A549 (cell line): ENCODE measurements at regions not wholly inside any gene's neighbourhood (a gene's known extent, or its start where the extent isn't known, plus 50 kb on each side); places are given as distances from the start of the nearest gene placed in this dataset.

ENCODE experiments used
- ATAC-seq, 2 experiments: fragments of 200-7000 bp in 1 of 2; fragments of >200 bp in 1 of 2; cut with Nextera tagmentation in 1 of 2; cut with Tn5 transposase in 1 of 2; 3 replicates each; pipeline versions ENCODE4 v1.8.0 to v1.9.1; 2018 to 2020; ENCODE audit warnings: mild to moderate bottlenecking in 1 of 2, moderate library complexity in 1 of 2
- CTCF ChIA-PET: fragments of 300-600 bp; sonication (Branson Sonifier 250); formaldehyde crosslinking; extraction: SDS; loops from one replicate; lab custom pipeline; 2021; ENCODE audit warnings: antibody characterized with exemption, inconsistent platforms; lab: Yijun Ruan, JAX
- POLR2A ChIA-PET: fragments of 350-600 bp; formaldehyde crosslinking; extraction: SDS; loops from one replicate; lab custom pipeline; 2021; ENCODE audit warnings: antibody characterized with exemption, inconsistent platforms; lab: Yijun Ruan, JAX
- DNase-seq, 2 experiments: peaks; one replicate each; pipeline versions ENCODE4 v3.0.0 to v3.0.0-alpha.2; 2011 to 2016; ENCODE audit warnings: low read depth in 1 of 2, low spot score in 1 of 2
- FAIRE-seq: peaks from 2 replicates; lab custom pipeline; 2011; peaks lifted over from hg19 to GRCh38; lab: Jason Lieb, UNC
- H3K27ac ChIP-seq, 2 experiments: fragments of >200 bp; sonication (Bioruptor Twin); formaldehyde crosslinking; 3 replicates each; pipeline ENCODE4 v1.5.1; 2016 to 2017
- H3K4me1 ChIP-seq: fragments of >200 bp; sonication (Bioruptor Twin); formaldehyde crosslinking; 3 replicates; pipeline ENCODE4 v1.6.1; 2016
- H3K4me2 ChIP-seq: fragments of >200 bp; sonication (Bioruptor Twin); formaldehyde crosslinking; 3 replicates; pipeline ENCODE4 v1.6.1; 2016
- H3K4me3 ChIP-seq: fragments of >200 bp; sonication (Bioruptor Twin); formaldehyde crosslinking; 3 replicates; pipeline ENCODE4 v1.5.1; 2016
- H3K9me3 ChIP-seq: fragments of >200 bp; sonication (Bioruptor Twin); formaldehyde crosslinking; 3 replicates; pipeline ENCODE4 v1.6.1; 2016
- CBX2 ChIP-seq: fragments of 200-600 bp; sonication (generic); IDR thresholded peaks from 2 replicates; pipeline ENCODE4 v1.6.1; 2016; ENCODE audit warnings: low read depth, mild to moderate bottlenecking, borderline replicate concordance
- CBX8 ChIP-seq: fragments of 200-600 bp; sonication (generic); IDR thresholded peaks from 2 replicates; pipeline ENCODE4 v1.6.1; 2016
- CEBPB ChIP-seq, 2 experiments: fragments of >200 bp in 1 of 2; sonication (Bioruptor Twin) in 1 of 2; formaldehyde crosslinking in 1 of 2; IDR thresholded peaks; 2 replicates each; pipeline ENCODE4 v1.6.1; 2012 to 2016
- CHD2 ChIP-seq: fragments of 150-350 bp; IDR thresholded peaks from 2 replicates; pipeline ENCODE4 v1.6.1; 2014; ENCODE audit warnings: low read length; ENCODE audit not compliant: partially characterized antibody
- EHF ChIP-seq: fragments of 250-450 bp; sonication (Bioruptor Pico); IDR thresholded peaks from 2 replicates; pipeline ENCODE4 v1.5.0; 2020; ENCODE audit warnings: mild to moderate bottlenecking
- EHMT2 ChIP-seq: fragments of 200-600 bp; sonication (generic); IDR thresholded peaks from 2 replicates; pipeline ENCODE4 v1.6.1; 2016; ENCODE audit warnings: antibody characterized with exemption, low read depth, mild to moderate bottlenecking, moderate library complexity
- ELK1 ChIP-seq: fragments of 150-350 bp; IDR thresholded peaks from 2 replicates; pipeline ENCODE4 v1.6.1; 2014; ENCODE audit warnings: low read depth, mild to moderate bottlenecking, low read length
- FOXS1 ChIP-seq: fragments of 250-450 bp; sonication (Bioruptor Pico); IDR thresholded peaks from 2 replicates; pipeline ENCODE4 v1.5.0; 2020; ENCODE audit warnings: mild to moderate bottlenecking, moderate library complexity
- HOXA7 ChIP-seq: fragments of 250-450 bp; sonication (Bioruptor Pico); IDR thresholded peaks from 2 replicates; pipeline ENCODE4 v1.5.0; 2020; ENCODE audit warnings: mild to moderate bottlenecking, moderate library complexity
- HOXB13 ChIP-seq: fragments of 250-450 bp; sonication (Bioruptor Pico); IDR thresholded peaks from 2 replicates; pipeline ENCODE4 v1.5.0; 2020; ENCODE audit warnings: low read depth, mild to moderate bottlenecking, moderate library complexity
- HOXB5 ChIP-seq: fragments of 250-450 bp; sonication (Bioruptor Pico); IDR thresholded peaks from 2 replicates; pipeline ENCODE4 v1.5.0; 2020; ENCODE audit warnings: mild to moderate bottlenecking, moderate library complexity
- JUNB ChIP-seq: fragments of >200 bp; sonication (Bioruptor Twin); formaldehyde crosslinking; IDR thresholded peaks from 2 replicates; pipeline ENCODE4 v1.6.1; 2016
- KDM1A ChIP-seq: fragments of 200-600 bp; sonication (generic); IDR thresholded peaks from 2 replicates; pipeline ENCODE4 v1.6.1; 2016; ENCODE audit warnings: low read depth, mild to moderate bottlenecking
- MAFK ChIP-seq: fragments of 450-650 bp; IDR thresholded peaks from 2 replicates; pipeline ENCODE4 v1.6.1; 2014; ENCODE audit not compliant: partially characterized antibody
- NFE2L2 ChIP-seq: fragments of 150-350 bp; conservative IDR thresholded peaks from 2 replicates; pipeline ENCODE4 v1.6.1; 2014; ENCODE audit warnings: low read length
- NR3C1 ChIP-seq: fragments of >200 bp; sonication (Bioruptor Twin); formaldehyde crosslinking; IDR thresholded peaks from 3 replicates; pipeline ENCODE4 v1.6.1; 2017
- POLR2A ChIP-seq: IDR thresholded peaks from 2 replicates; pipeline ENCODE4 v1.6.1; 2012; ENCODE audit warnings: mild to moderate bottlenecking, low read length
- RAD21 ChIP-seq, 2 experiments: fragments of >200 bp in 1 of 2; sonication (Bioruptor Twin) in 1 of 2; formaldehyde crosslinking in 1 of 2; IDR thresholded peaks in 1 of 2; conservative IDR thresholded peaks in 1 of 2; 2 replicates in 1 of 2; 3 replicates in 1 of 2; pipeline ENCODE4 v1.6.1; 2012 to 2018; ENCODE audit warnings: inconsistent platforms in 1 of 2
- RFX5 ChIP-seq: fragments of 450-650 bp; IDR thresholded peaks from 2 replicates; pipeline ENCODE4 v1.7.1; 2014; ENCODE audit warnings: antibody characterized with exemption, mild to moderate bottlenecking, moderate library complexity
- RNF2 ChIP-seq: fragments of 200-600 bp; sonication (generic); IDR thresholded peaks from 2 replicates; pipeline ENCODE4 v1.6.1; 2016; ENCODE audit warnings: low read depth, mild to moderate bottlenecking, antibody characterized with exemption, moderate library complexity, borderline replicate concordance
- SREBF2 ChIP-seq: fragments of 450-650 bp; IDR thresholded peaks from 2 replicates; pipeline ENCODE4 v1.6.1; 2014; ENCODE audit warnings: mild to moderate bottlenecking, moderate library complexity
- TFCP2L1 ChIP-seq: fragments of 250-450 bp; sonication (Bioruptor Pico); IDR thresholded peaks from 2 replicates; pipeline ENCODE4 v1.5.0; 2021; ENCODE audit warnings: mild to moderate bottlenecking
- USF2 ChIP-seq: fragments of 450-650 bp; IDR thresholded peaks from 2 replicates; pipeline ENCODE4 v1.6.1; 2014; ENCODE audit warnings: antibody characterized with exemption
- ZC3H11A ChIP-seq: fragments of 450-650 bp; IDR thresholded peaks from 2 replicates; pipeline ENCODE4 v1.6.1; 2014; ENCODE audit warnings: antibody characterized with exemption, mild to moderate bottlenecking
- ZFP36 ChIP-seq: fragments of 450-650 bp; IDR thresholded peaks from 2 replicates; pipeline ENCODE4 v1.6.1; 2014; ENCODE audit warnings: borderline replicate concordance; ENCODE audit not compliant: partially characterized antibody
- ZNF302 ChIP-seq: fragments of 250-450 bp; sonication (Bioruptor Pico); IDR thresholded peaks from 2 replicates; pipeline ENCODE4 v1.9.0; 2021; ENCODE audit warnings: inconsistent platforms, mild to moderate bottlenecking, moderate library complexity
- ZSCAN20 ChIP-seq: fragments of 250-450 bp; sonication (Bioruptor Pico); IDR thresholded peaks from 2 replicates; pipeline ENCODE4 v1.8.0; 2022; ENCODE audit warnings: mild to moderate bottlenecking, moderate library complexity
- WGBS: methylation state at CpG from one replicate; pipeline ENCODE4 v1.1.6; 2017; ENCODE audit errors: missing lambda C conversion rate; 5-methylcytosine and 5-hydroxymethylcytosine counted together

- no peaks in the 10 kb centered on the region for H3K4me1 ChIP-seq
- ATAC-seq (no peak), DNase-seq (no peak), FAIRE-seq (no peak)
- H3K27ac ChIP-seq, result no peak overlapping the region
- H3K4me3 ChIP-seq, result no peak overlapping the region
- H3K9me3 ChIP-seq, result no peaks in the 10 kb centered on the region
- CTCF ChIA-PET, result no interaction called here
- POLR2A ChIA-PET, result no interaction called here
- WGBS, result 0% methylated on average over 1 of the region's 1 CpG
- TF ChIP-seq NR3C1 (no peak), EHF (no peak), ZFP36 (no peak), ZNF302 (CRISPR knock-in tag) (no peak), ZC3H11A (no peak), TFCP2L1 (CRISPR knock-in tag) (no peak), CBX2 (no peak), RFX5 (no peak), ELK1 (no peak), NFE2L2 (no peak), KDM1A (no peak), MAFK (no peak)
- H3K4me2 ChIP-seq, result no peak overlapping the region
These were observed 199.2 kb upstream of the DTNA start for GRCh38 chr18:34510926-34511325.

GRCh38 chr18:34511435-34511834 lies 198.7 kb upstream of the DTNA start:
- ChIA-PET POLR2A (no interaction called here), CTCF (no interaction called here)
- DNase-seq, result no peak
- no peak for ATAC-seq
- no peak for TF ChIP-seq CBX2
- no peak for TF ChIP-seq SREBF2
- TF ChIP-seq CBX8, result no peak
- TF ChIP-seq EHMT2, result no peak
- TF ChIP-seq HOXB13 (CRISPR knock-in tag), result no peak
- no peak for TF ChIP-seq JUNB
- TF ChIP-seq RAD21 (conservative IDR thresholded peaks at IDR 0.05 in 1 of 2, IDR thresholded peaks at IDR 0.05 in 1 of 2), result no peak
- no peak for TF ChIP-seq CHD2
- no peak for TF ChIP-seq ELK1
- TF ChIP-seq FOXS1 (CRISPR knock-in tag), result no peak
- TF ChIP-seq ZNF302 (CRISPR knock-in tag), result no peak
- no peak for TF ChIP-seq HOXA7 (CRISPR knock-in tag)
- TF ChIP-seq USF2, result no peak
- no peak for TF ChIP-seq HOXB5
- no peak for TF ChIP-seq CEBPB (IDR thresholded peaks at IDR 0.05)
- no peak for TF ChIP-seq RNF2
- no peak for TF ChIP-seq ZSCAN20 (CRISPR knock-in tag)
- TF ChIP-seq POLR2A, result no peak
- no peak overlapping the region for H3K4me3 ChIP-seq
- no peak overlapping the region for H3K27ac ChIP-seq
- H3K4me2 ChIP-seq, result no peak overlapping the region
- no peak for FAIRE-seq
- H3K4me1 ChIP-seq, result no peaks in the 10 kb centered on the region
- no peaks in the 10 kb centered on the region for H3K9me3 ChIP-seq
